T-helper 2 cell treated with Interferon-gamma antibody and Interleukin-4, amounts not matched to agents 100 ng/mL and 5 ng/mL, for 36 hours (primary cell): ENCODE measurements at regions not wholly inside any gene's neighbourhood (a gene's known extent, or its start where the extent isn't known, plus 50 kb on each side); places are given as distances from the start of the nearest gene placed in this dataset.
"Not testable (repeated sequence)": the region's sequence is repeated elsewhere in the genome, so short reads cannot be mapped to it uniquely, and the experiment has no call there.

ENCODE experiments used
- intact Hi-C: fragments of 100-400 bp; cut with micrococcal nuclease; formaldehyde crosslinking; loops from one replicate; pipeline ENCODE4 v1.15.1; 2023

GRCh38 chr1:80384083-80384830, 1377.7 kb upstream of the ADGRL4 start:
- intact Hi-C loops: no loop called here

- intact Hi-C loops: no loop called here
Observed at GRCh38 chr1:80375662-80376061, 1369.1 kb upstream of the ADGRL4 start.

GRCh38 chr1:80375109-80375508, 1368.6 kb upstream of the ADGRL4 start:
- intact Hi-C loops: no loop called here

- intact Hi-C loops: no loop called here
Observed at GRCh38 chr1:80369780-80370179, 1363.2 kb upstream of the ADGRL4 start.

GRCh38 chr1:80367058-80367457, 1360.5 kb upstream of the ADGRL4 start:
- intact Hi-C loops: no loop called here

- intact Hi-C loops: no loop called here
Observed at GRCh38 chr1:80365359-80366021, 1359.0 kb upstream of the ADGRL4 start.

- intact Hi-C loops: no loop called here
Observed at GRCh38 chr1:80363689-80364475, 1357.4 kb upstream of the ADGRL4 start.

GRCh38 chr1:80359666-80360065, 1353.1 kb upstream of the ADGRL4 start:
- intact Hi-C loops: no loop called here

GRCh38 chr1:80349218-80349617, 1342.7 kb upstream of the ADGRL4 start:
- intact Hi-C loops: no loop called here

GRCh38 chr1:80341021-80341420, 1334.5 kb upstream of the ADGRL4 start:
- intact Hi-C loops: no loop called here

- intact Hi-C loops: no loop called here
Observed at GRCh38 chr1:80318108-80318507, 1311.6 kb upstream of the ADGRL4 start.

GRCh38 chr1:80310703-80311245, 1304.2 kb upstream of the ADGRL4 start:
- intact Hi-C loops: no loop called here

- intact Hi-C loops: no loop called here
Observed at GRCh38 chr1:80305466-80305865, 1298.9 kb upstream of the ADGRL4 start.

- intact Hi-C loops: no loop called here
Observed at GRCh38 chr1:80293818-80294217, 1287.3 kb upstream of the ADGRL4 start.

GRCh38 chr1:80288750-80289149, 1282.2 kb upstream of the ADGRL4 start:
- intact Hi-C loops: not testable (repeated sequence)

GRCh38 chr1:80282536-80282935, 1276.0 kb upstream of the ADGRL4 start:
- intact Hi-C loops: no loop called here

- intact Hi-C loops: no loop called here
Observed at GRCh38 chr1:80278936-80279335, 1272.4 kb upstream of the ADGRL4 start.

- intact Hi-C loops: no loop called here
Observed at GRCh38 chr1:80274256-80274655, 1267.7 kb upstream of the ADGRL4 start.

GRCh38 chr1:80272495-80272894, 1266.0 kb upstream of the ADGRL4 start:
- intact Hi-C loops: no loop called here

GRCh38 chr1:80258659-80259058, 1252.1 kb upstream of the ADGRL4 start:
- intact Hi-C loops: no loop called here

GRCh38 chr1:80251591-80251990, 1245.1 kb upstream of the ADGRL4 start:
- intact Hi-C loops: no loop called here

GRCh38 chr1:80251171-80251570, 1244.6 kb upstream of the ADGRL4 start:
- intact Hi-C loops: no loop called here
